Astrocyte (in vitro differentiated cells and primary cell): ENCODE measurements at regions not wholly inside any gene's neighbourhood (a gene's known extent, or its start where the extent isn't known, plus 50 kb on each side); places are given as distances from the start of the nearest gene placed in this dataset.

Experiments used
- DNase-seq: peaks from one replicate; pipeline ENCODE4 v3.0.0-alpha.2; 2010; ENCODE audit warnings: low read depth
- FAIRE-seq: peaks from 2 replicates; lab custom pipeline; 2011; peaks lifted over from hg19 to GRCh38; lab: Jason Lieb, UNC
- H2AFZ ChIP-seq: 2 replicates; pipeline ENCODE4 v1.6.0; 2012; ENCODE audit warnings: low read depth, low read length, inconsistent platforms
- H3K27ac ChIP-seq: 2 replicates; pipeline ENCODE4 v1.5.1; 2011; ENCODE audit warnings: low read depth, low read length, inconsistent platforms
- H3K27me3 ChIP-seq: 2 replicates; pipeline ENCODE4 v1.6.0; 2011; ENCODE audit warnings: low read length, inconsistent platforms; ENCODE audit not compliant: insufficient read depth
- H3K36me3 ChIP-seq: 2 replicates; pipeline ENCODE4 v1.5.1; 2011; ENCODE audit warnings: low read length, inconsistent platforms; ENCODE audit not compliant: insufficient read depth
- H3K4me1 ChIP-seq: 2 replicates; pipeline ENCODE4 v1.5.1; 2011; ENCODE audit warnings: low read length, inconsistent platforms; ENCODE audit not compliant: insufficient read depth
- H3K4me2 ChIP-seq: 2 replicates; pipeline ENCODE4 v1.6.0; 2012; ENCODE audit warnings: low read length, inconsistent platforms
- H3K4me3 ChIP-seq: 2 replicates; pipeline ENCODE4 v1.5.1; 2011; ENCODE audit warnings: low read depth, mild to moderate bottlenecking, low read length, inconsistent platforms; ENCODE audit not compliant: insufficient read depth
- H3K79me2 ChIP-seq: 2 replicates; pipeline ENCODE4 v1.6.0; 2012; ENCODE audit warnings: mild to moderate bottlenecking, low read length, inconsistent platforms; ENCODE audit not compliant: insufficient read depth
- H3K9ac ChIP-seq: 2 replicates; pipeline ENCODE4 v1.6.0; 2012; ENCODE audit warnings: mild to moderate bottlenecking, low read length, inconsistent platforms
- H3K9me3 ChIP-seq: 2 replicates; pipeline ENCODE4 v1.5.1; 2012; ENCODE audit warnings: low read depth, mild to moderate bottlenecking, low read length, inconsistent platforms; ENCODE audit not compliant: insufficient read depth
- H4K20me1 ChIP-seq: 2 replicates; pipeline ENCODE4 v1.6.0; 2012; ENCODE audit warnings: low read length, inconsistent platforms; ENCODE audit not compliant: insufficient read depth
- H3K27ac Mint-ChIP-seq: one replicate; pipeline ENCODE4 v1.8.0; 2021; ENCODE audit warnings: mild to moderate bottlenecking, mixed read lengths; ENCODE audit not compliant: unreplicated experiment
- H3K27me3 Mint-ChIP-seq: one replicate; pipeline ENCODE4 v1.8.0; 2021; ENCODE audit warnings: low read depth, mixed read lengths; ENCODE audit not compliant: unreplicated experiment
- H3K36me3 Mint-ChIP-seq: one replicate; pipeline ENCODE4 v1.8.0; 2021; ENCODE audit warnings: low read depth, mixed read lengths; ENCODE audit not compliant: unreplicated experiment
- H3K4me1 Mint-ChIP-seq: one replicate; pipeline ENCODE4 v1.8.0; 2021; ENCODE audit warnings: low read depth, mixed read lengths; ENCODE audit not compliant: unreplicated experiment
- H3K4me3 Mint-ChIP-seq: one replicate; pipeline ENCODE4 v1.8.0; 2021; ENCODE audit warnings: mild to moderate bottlenecking, moderate library complexity, mixed read lengths; ENCODE audit not compliant: unreplicated experiment
- H3K9me3 Mint-ChIP-seq: one replicate; pipeline ENCODE4 v1.8.0; 2021; ENCODE audit warnings: mild to moderate bottlenecking, mixed read lengths; ENCODE audit not compliant: unreplicated experiment
- CTCF ChIP-seq: IDR thresholded peaks from 2 replicates; pipeline ENCODE4 v1.5.1; 2011; ENCODE audit warnings: low read depth, mild to moderate bottlenecking, inconsistent platforms, low read length, moderate library complexity; ENCODE audit not compliant: insufficient read depth
- EZH2 ChIP-seq: IDR thresholded peaks from 2 replicates; pipeline ENCODE4 v1.6.1; 2012; ENCODE audit warnings: mild to moderate bottlenecking, low read length, inconsistent platforms; ENCODE audit not compliant: insufficient read depth

GRCh38 chr12:126607867-126608266 is 1542.6 kb downstream of the AACS start:
- Histone ChIP-seq H3K4me2 (no peak overlapping the region), H3K9ac (no peak overlapping the region), H3K27me3 (no peaks in the 10 kb centered on the region), H4K20me1 (no peaks in the 10 kb centered on the region), H3K4me3 (no peak overlapping the region), H3K27ac (no peak overlapping the region), H3K36me3 (no peaks in the 10 kb centered on the region), H3K9me3 (peaks cover 3% of the 10 kb centered on the region), H3K79me2 (no peaks in the 10 kb centered on the region), H3K4me1 (no peaks in the 10 kb centered on the region), H2AFZ (no peak overlapping the region)
- H3K9me3 Mint-ChIP-seq = peaks cover 7% of the 10 kb centered on the region
- no peaks in the 10 kb centered on the region for H3K27me3 Mint-ChIP-seq
- H3K27ac Mint-ChIP-seq = no peak overlapping the region
- FAIRE-seq = no peak
- H3K4me3 Mint-ChIP-seq = no peak overlapping the region
- no peak for TF ChIP-seq EZH2
- no peak for TF ChIP-seq CTCF
- H3K4me1 Mint-ChIP-seq = no peaks in the 10 kb centered on the region
- no peaks in the 10 kb centered on the region for H3K36me3 Mint-ChIP-seq
- DNase-seq = no peak

GRCh38 chr12:126608607-126609175 is 1543.5 kb downstream of the AACS start:
- peaks cover 11% of the 10 kb centered on the region for H3K9me3 Mint-ChIP-seq
- no peaks in the 10 kb centered on the region for H3K27me3 Mint-ChIP-seq
- no peak for FAIRE-seq
- Histone ChIP-seq H3K4me3 (no peak overlapping the region), H4K20me1 (no peaks in the 10 kb centered on the region), H3K9ac (no peak overlapping the region), H3K27ac (no peak overlapping the region), H3K27me3 (no peaks in the 10 kb centered on the region), H3K9me3 (peaks cover 3% of the 10 kb centered on the region), H3K36me3 (no peaks in the 10 kb centered on the region), H3K4me2 (no peak overlapping the region), H3K79me2 (no peaks in the 10 kb centered on the region), H3K4me1 (no peaks in the 10 kb centered on the region), H2AFZ (no peak overlapping the region)
- no peak overlapping the region for H3K4me3 Mint-ChIP-seq
- H3K4me1 Mint-ChIP-seq = no peaks in the 10 kb centered on the region
- H3K27ac Mint-ChIP-seq = no peak overlapping the region
- H3K36me3 Mint-ChIP-seq = no peaks in the 10 kb centered on the region
- DNase-seq = no peak
- TF ChIP-seq CTCF (no peak), EZH2 (no peak)

GRCh38 chr12:126616441-126616840 is 1551.2 kb downstream of the AACS start:
- Mint-ChIP-seq H3K4me3 (no peak overlapping the region), H3K4me1 (no peaks in the 10 kb centered on the region), H3K9me3 (peaks cover 17% of the 10 kb centered on the region), H3K36me3 (no peaks in the 10 kb centered on the region), H3K27me3 (no peaks in the 10 kb centered on the region), H3K27ac (no peak overlapping the region)
- no peak overlapping the region for H3K27ac ChIP-seq
- H3K9me3 ChIP-seq = peaks cover 6% of the 10 kb centered on the region
- H3K79me2 ChIP-seq = no peaks in the 10 kb centered on the region
- H3K36me3 ChIP-seq = no peaks in the 10 kb centered on the region
- TF ChIP-seq CTCF (no peak), EZH2 (no peak)
- H3K9ac ChIP-seq = no peak overlapping the region
- H4K20me1 ChIP-seq = no peaks in the 10 kb centered on the region
- no peaks in the 10 kb centered on the region for H3K4me1 ChIP-seq
- FAIRE-seq = no peak
- H3K4me2 ChIP-seq = no peak overlapping the region
- H3K27me3 ChIP-seq = no peaks in the 10 kb centered on the region
- no peak overlapping the region for H3K4me3 ChIP-seq
- DNase-seq = no peak
- no peak overlapping the region for H2AFZ ChIP-seq
